IPS-NIHi11 (cell line): ENCODE measurements at regions not wholly inside any gene's neighbourhood (a gene's known extent, or its start where the extent isn't known, plus 50 kb on each side); places are given as distances from the start of the nearest gene placed in this dataset.
A peak's percentile ranks its signal among the peaks of the same experiment; 100 is the strongest.
"Not testable (repeated sequence)": the region's sequence is repeated elsewhere in the genome, so short reads cannot be mapped to it uniquely, and the experiment has no call there.

Experiments
- DNase-seq: peaks from one replicate; pipeline ENCODE4 v3.0.0; 2012; ENCODE audit warnings: mixed read lengths, low spot score

GRCh38 chr2:8229546-8229986, 452.3 kb upstream of the ID2 start:
- DNase-seq, result peak; percentile 36

- DNase-seq, result no peak
Observed at GRCh38 chr2:8230466-8230865, 451.4 kb upstream of the ID2 start.

- DNase-seq, result no peak
Observed at GRCh38 chr2:8231902-8232301, 450.0 kb upstream of the ID2 start.

GRCh38 chr2:8232871-8233270, 449.0 kb upstream of the ID2 start:
- DNase-seq, result no peak

DNA sequence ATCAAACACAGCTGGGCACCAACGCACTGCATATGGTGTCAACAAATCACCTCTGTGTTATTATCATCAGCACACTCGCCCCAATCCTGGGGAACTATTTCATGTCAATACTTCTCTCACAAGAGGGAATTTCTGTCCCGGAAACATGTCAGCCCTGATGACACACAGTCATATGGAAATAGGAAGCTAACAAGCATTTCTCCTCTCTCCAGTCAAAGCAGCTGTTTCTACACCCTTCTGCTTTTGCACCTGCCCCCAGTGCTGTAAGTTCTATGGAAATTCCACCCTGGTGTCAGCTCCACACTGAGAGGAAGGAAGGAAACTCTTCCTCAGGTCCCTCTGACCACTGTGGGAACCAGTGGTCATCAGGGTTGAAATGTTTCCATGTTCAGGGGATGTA, 447.6 kb upstream of the ID2 start:
- no peak for DNase-seq

- DNase-seq, result no peak
Observed at GRCh38 chr2:8234757-8235374, 447.0 kb upstream of the ID2 start.

DNA sequence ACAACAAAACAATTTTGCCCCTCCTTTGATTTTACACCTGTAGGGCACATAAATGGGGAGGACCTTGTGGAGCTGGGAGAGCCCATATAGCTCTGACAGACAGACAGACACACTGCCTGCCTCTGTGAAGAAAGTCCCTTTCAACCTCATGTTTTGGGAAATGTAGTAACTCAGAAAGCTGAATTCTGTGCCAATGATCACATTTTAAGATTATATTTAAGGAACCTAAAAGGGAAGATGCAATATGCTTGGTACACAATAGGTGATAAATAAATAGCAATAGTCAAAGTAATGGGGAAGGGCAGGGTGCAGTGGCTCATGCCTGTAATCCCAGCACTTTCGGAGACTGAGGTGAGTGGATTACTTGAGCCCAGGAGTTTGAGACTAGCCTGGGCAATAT, 446.4 kb upstream of the ID2 start:
- no peak for DNase-seq

- DNase-seq, result no peak
Observed at GRCh38 chr2:8236391-8236790, 445.5 kb upstream of the ID2 start.

- no peak for DNase-seq
Observed at GRCh38 chr2:8238521-8239230, 443.2 kb upstream of the ID2 start.

DNA sequence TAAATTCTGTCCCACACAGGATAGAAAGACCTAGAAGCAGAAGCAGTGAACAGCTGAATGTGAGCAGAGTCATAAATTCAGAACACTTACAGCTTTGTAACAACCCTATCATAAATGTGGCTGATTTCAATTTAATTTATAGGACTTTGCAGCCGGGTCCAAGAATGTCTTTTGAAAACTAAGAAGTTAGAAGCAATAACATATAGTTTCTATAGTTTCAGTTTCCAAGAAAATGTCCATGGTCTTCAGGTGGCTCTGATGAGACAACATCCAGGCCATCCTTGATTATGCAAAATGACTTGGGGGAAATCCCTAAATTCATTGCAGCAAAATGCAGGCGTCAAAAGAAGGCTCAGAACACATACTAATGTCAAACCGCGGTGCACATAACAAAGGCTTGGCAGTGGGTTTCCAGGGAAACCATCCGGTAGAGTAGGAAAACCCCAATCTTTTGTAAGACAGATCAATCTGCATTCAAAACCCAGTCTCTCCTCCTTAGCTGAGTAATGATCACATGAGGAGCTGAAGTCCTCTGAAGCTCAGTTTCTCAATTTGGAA, 442.2 kb upstream of the ID2 start:
- DNase-seq, result peak; percentile 51

- DNase-seq, result no peak
Observed at GRCh38 chr2:8241317-8241716, 440.5 kb upstream of the ID2 start.

DNA sequence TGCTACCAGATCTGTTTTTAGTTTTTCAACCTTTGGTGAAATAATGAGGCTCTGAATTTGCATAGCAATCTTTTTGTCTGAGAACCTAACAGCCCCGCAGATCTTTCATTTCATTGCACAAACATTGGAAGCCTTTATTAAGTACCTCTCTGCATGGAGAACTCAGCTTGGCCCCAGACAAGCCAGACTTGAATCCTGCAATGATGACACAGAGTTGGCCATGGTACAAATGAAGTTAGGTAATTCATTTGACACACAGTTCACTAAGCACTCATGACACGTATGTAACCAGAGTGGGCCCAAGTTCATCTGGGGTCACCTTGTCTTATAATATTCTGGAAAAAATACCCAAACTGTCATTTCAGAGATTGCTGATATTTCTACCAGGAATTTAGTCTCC, 439.1 kb upstream of the ID2 start:
- no peak for DNase-seq

DNA sequence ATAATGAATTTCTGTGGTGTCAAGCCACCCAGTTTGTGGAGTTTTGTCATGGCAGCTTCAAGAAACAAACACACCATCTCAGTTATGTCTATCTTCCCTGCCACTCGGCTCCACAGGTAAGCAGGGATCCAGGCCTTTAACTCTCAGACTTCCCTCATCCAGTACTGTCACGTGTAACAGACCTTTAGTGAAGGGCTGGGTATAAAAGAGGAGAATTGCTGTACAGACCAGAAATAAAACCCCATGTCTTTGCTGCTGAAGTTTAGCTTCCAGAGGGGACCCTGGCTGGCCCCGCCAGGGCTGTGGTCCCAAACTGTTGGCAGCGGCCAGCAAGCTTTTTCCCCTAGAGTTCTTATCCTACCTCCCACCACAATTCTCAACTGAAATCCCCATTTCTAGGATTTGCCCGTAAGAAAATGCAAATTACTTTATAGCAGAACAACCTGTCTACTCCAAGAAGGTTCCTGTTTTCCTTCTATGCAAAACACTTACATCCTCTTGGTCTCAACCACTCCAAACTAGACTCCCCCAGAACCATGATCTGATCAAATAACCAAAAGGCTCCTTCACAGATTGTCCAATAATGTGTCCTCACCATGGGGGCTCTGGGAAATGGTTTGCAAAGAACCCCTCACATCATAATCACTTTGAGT, 438.0 kb upstream of the ID2 start:
- DNase-seq, result no peak

- no peak for DNase-seq
Observed at GRCh38 chr2:8244639-8245038, 437.2 kb upstream of the ID2 start.

- no peak for DNase-seq
Observed at GRCh38 chr2:8246137-8246536, 435.7 kb upstream of the ID2 start.

DNA sequence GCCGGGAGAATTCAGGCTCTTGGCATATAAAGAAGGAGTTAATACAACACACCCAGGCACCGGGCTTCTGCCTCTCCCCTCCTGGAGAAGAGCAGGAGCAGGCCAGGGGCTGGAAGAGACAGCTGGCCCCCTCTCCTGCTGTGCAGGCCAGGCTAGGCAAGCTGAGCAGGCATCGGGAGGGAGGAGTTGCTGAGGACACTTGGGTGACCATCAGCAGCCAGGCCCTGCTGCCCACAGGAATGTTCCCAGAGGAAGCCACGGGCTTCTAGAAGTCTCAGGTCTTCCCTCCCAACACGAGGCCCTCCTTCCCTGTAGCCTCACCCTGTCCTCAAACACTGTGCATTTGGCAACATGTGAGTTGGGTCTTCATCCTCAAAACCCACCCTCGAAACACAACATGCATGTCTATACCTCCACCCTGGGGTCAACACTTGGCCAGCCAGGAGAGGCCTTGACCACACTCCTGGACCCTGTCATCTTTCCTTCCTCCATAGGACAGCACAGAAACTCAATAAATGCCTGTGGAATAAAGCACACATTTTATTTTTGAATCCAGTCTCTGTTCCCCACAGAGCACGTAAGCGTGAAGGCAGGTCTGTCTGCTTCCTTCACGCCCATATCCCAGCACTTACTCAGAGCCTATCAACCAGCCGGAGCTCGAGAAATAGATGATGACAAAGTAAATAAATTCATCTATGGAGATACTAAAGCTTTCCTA, 433.8 kb upstream of the ID2 start:
- DNase-seq, result no peak

DNA sequence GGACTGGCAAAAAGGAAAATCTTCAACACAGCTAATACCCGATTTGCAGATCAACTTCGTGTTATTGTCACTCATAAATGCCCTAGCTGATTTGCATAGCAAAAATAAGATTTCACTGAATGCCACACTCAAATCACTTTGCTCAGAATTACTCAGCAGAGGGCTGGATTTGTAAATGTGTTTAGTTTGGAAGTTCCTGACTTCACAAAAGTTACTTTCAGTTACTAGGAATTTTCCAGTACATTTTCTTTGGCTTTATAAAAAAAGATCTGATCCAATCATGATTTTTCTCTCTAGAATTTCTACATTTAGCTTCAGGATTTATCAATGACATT, 433.3 kb upstream of the ID2 start:
- DNase-seq, result no peak

DNA sequence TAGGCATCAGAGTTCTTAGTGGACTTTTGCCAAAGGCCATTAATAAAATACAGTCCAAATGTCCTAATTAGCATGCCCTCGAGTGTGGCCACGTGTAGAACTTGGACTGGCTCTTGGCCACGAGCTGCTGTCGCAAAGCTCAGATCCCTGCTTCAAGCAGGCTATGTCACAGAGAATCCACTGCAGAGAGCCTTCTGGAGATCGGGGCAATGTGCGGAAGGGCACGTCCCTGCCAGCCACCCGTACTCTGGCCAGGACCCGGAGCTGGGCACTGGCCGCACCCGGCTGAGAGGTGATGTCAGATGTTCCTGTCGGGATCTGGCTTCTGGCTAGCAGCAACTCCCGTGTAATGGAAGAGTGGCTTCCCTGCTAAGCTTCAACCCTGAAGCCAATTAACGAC, 432.7 kb upstream of the ID2 start:
- DNase-seq, result no peak

- no peak for DNase-seq
Observed at GRCh38 chr2:8249769-8250168, 432.1 kb upstream of the ID2 start.

- DNase-seq, result not testable (repeated sequence)
Observed at GRCh38 chr2:8250290-8250689, 431.6 kb upstream of the ID2 start.

DNA sequence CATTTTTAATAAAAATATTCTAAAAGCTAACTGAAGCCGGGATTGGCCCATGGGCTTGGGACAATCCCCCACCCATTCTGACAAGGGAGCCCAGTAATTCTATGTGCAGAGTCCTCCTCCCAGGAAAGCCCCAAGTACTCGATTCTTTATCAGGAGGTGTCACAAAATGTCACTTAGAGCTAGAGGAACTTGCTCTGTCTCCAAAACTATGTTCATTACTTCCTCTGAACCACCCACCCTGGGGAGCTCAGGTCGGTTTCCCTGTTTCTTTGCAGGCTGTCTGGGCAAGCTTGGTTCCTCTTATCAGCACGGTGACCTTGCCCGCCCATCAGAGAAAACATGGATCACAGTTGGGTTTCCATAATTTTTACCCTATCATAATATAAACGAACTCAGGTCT, 430.6 kb upstream of the ID2 start:
- DNase-seq, result no peak

DNA sequence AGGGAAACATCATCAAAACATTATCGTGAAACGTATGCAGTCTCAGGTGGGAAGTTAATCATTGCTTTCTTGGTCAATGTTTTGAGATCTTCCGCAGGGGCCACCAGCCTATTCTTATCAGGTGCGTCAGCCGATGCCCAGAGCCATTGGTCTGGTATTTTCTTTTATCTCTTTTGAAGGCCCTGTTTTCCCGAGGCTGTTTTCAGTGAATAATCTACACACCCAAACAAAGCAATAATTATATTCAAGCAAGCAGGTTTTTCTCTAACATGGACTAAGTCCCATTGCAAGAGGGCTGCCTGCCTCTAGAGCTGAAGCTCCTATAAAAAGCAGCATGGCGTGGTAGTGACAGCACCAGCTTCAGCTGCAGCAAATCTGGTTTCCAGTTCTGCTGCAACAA, 430.0 kb upstream of the ID2 start:
- DNase-seq, result no peak
